ENCODE measurements at regions not wholly inside any gene's neighbourhood (a gene's known extent, or its start where the extent isn't known, plus 50 kb on each side); places are given as distances from the start of the nearest gene placed in this dataset.

DNA sequence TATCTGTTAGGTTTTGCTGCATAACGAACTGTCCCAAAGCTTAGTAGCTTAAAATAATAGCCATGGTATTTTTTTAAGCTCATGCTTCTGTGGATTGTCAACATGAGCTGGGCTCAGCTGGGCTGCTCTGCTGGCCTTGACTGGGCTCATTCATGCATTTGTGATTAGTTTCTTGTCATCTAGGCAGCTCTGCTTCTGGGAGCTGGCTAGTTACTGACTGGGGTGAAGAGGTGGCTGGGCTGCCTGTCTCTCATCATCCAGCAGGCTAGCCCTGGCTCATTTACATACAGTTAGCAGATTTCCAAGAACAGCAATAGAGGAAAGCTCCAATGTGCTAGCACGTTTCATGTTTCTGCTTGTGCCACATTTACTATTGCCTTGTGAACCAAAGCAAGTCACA lies 165.1 kb upstream of the PCSK2 start:
- TF ChIP-seq CTCF (conservative IDR thresholded peaks at IDR 0.05) = no peak
- TF ChIP-seq ZFX (IDR thresholded peaks at IDR 0.05) = no peak
